ENCODE measurements at regions not wholly inside any gene's neighbourhood (a gene's known extent, or its start where the extent isn't known, plus 50 kb on each side); places are given as distances from the start of the nearest gene placed in this dataset.

GRCh38 chr6:120632975-120633374, 701.3 kb downstream of the TBC1D32 start:
- TF ChIP-seq MAFK (IDR thresholded peaks at IDR 0.05; ENCODE audit: low read depth, low read length) = no peak
- no peak for TF ChIP-seq CTCF (conservative IDR thresholded peaks at IDR 0.05; ENCODE audit: low read depth, low read length)
- TF ChIP-seq SMC3 (IDR thresholded peaks at IDR 0.05; ENCODE audit: low read depth, low read length) = no peak
- no peak for TF ChIP-seq POLR2A (IDR thresholded peaks at IDR 0.05; ENCODE audit: low read depth, low read length)
- no peak for TF ChIP-seq RFX5 (IDR thresholded peaks at IDR 0.05; ENCODE audit: low read depth, low read length)
- no peak overlapping the region for H3K14ac ChIP-seq (replicated peaks; ENCODE audit: low read depth, low read length)
- no peak overlapping the region for H3K4ac ChIP-seq (ENCODE audit: low read depth, low read length)
- no peak overlapping the region for H2AK9ac ChIP-seq (replicated peaks; ENCODE audit: low read depth, low read length, poor library complexity)
- no peaks in the 10 kb centered on the region for H3K4me1 ChIP-seq (ENCODE audit: control insufficient read depth, insufficient read depth, low read length)
- no peak overlapping the region for H2BK15ac ChIP-seq (ENCODE audit: low read depth, low read length)
- no peak overlapping the region for H4K5ac ChIP-seq (ENCODE audit: low read depth, low read length)
- no peaks in the 10 kb centered on the region for H3K9me3 ChIP-seq (ENCODE audit: control insufficient read depth, insufficient read depth, low read length)
- BruUV-seq (replicated peaks) = no TSS peak
- no peak overlapping the region for H3K27ac ChIP-seq (ENCODE audit: insufficient read depth, low read length)
- ATAC-seq (ENCODE audit: low read depth) (no peak), DNase-seq (no peak)
- H3K27me3 ChIP-seq (ENCODE audit: control insufficient read depth, insufficient read depth, low read length) = no peaks in the 10 kb centered on the region
- no peak overlapping the region for H2AK5ac ChIP-seq (ENCODE audit: low read depth, low read length)
- intact Hi-C loops (cut with micrococcal nuclease) (no loop called here), in situ Hi-C loops (cut with MboI; ENCODE audit: low sequenced_read_pairs) (no loop called here), dilution Hi-C loops (cut with HindIII; ENCODE audit: low sequenced_read_pairs, unreplicated experiment) (no loop called here)
- no peak overlapping the region for H3K56ac ChIP-seq (ENCODE audit: extremely low read depth, insufficient read depth, low read length)
- no peak overlapping the region for H2AFZ ChIP-seq (replicated peaks; ENCODE audit: low read length, poor library complexity)
- no peak overlapping the region for H3K9ac ChIP-seq (ENCODE audit: low read depth, low read length)
- H2BK20ac ChIP-seq (ENCODE audit: low read depth, low read length) = no peak overlapping the region
- H2BK120ac ChIP-seq (ENCODE audit: low read depth, low read length) = no peak overlapping the region
- no peaks in the 10 kb centered on the region for H3K79me1 ChIP-seq (ENCODE audit: low read depth in 1 of 2, low read length in 2 of 2)
- no peaks in the 10 kb centered on the region for H4K20me1 ChIP-seq (ENCODE audit: insufficient read depth, low read length)
- H4K91ac ChIP-seq (ENCODE audit: insufficient read depth, low read depth, low read length) = no peak overlapping the region
- H3K4me2 ChIP-seq (ENCODE audit: low read depth, low read length) = no peak overlapping the region
- no peak overlapping the region for H2BK5ac ChIP-seq (ENCODE audit: low read depth, low read length, poor library complexity, severe bottlenecking)
- CTCF ChIA-PET = no interaction called here
- H3K36me3 ChIP-seq (ENCODE audit: control insufficient read depth, insufficient read depth, low read length) = no peaks in the 10 kb centered on the region
- H3K23ac ChIP-seq (ENCODE audit: low read depth, low read length) = no peak overlapping the region
- no CpG with 5 or more reads among the region's 1 CpG for WGBS, 2 experiments (ENCODE audit: extremely low coverage in 2 of 2, insufficient read length in 1 of 2)
- no peak overlapping the region for H4K8ac ChIP-seq (ENCODE audit: low read depth in 2 of 2, low read length in 2 of 2)
- H3K4me3 ChIP-seq (ENCODE audit: insufficient read depth, low read depth, low read length) = no peak overlapping the region
- POLR2A ChIA-PET (ENCODE audit: unreplicated experiment) = no interaction called here
- H3K18ac ChIP-seq (ENCODE audit: low read depth, low read length) = no peak overlapping the region
- H3K9me1 ChIP-seq (ENCODE audit: insufficient read depth, low read length) = no peaks in the 10 kb centered on the region

Measured in IMR-90 (cell line).